ENCODE measurements at regions not wholly inside any gene's neighbourhood (a gene's known extent, or its start where the extent isn't known, plus 50 kb on each side); places are given as distances from the start of the nearest gene placed in this dataset.

DNA sequence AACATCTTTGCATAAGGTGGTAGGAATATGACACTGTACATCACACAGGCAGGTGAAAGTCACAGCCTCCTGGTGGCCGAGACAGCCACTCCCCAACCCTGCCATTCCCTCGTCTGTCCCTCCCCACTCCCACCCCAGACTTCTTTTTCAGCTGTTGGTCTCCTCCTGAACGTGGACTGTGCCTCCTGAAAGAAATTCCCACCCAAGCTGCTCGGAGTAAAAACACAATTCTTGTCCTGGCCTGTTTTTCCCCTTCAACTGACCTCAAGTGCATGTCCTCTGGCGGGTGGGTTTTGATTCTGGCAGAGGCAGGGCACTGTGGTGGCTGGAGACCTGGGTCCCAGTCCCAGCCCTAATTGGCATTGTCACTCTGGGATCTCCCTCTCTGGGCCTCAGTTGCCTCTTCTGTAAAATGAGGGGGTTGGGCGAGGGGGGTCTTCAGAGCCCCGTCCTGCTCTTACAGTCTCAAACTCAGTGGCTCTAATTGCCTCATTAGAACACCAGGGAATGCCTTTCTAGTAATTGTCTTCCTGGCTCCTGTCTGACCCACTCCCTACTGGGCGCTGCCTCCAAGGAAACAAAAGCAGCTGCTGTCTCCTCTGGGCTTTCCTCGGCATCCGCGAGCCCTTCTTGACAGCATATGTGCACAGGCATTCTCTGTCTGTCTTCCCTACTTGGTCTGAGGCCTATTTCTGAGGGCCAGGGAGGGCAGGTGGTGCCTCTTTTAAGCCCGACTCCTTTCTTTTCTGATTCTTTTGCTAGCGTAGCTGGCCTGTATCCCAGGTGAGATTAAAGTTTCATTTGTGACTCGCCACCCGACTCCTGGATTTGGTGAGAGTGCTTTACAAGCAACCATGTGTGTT is 186.6 kb upstream of the RMST start:
- no peaks in the 10 kb centered on the region for H4K20me1 ChIP-seq (ENCODE audit: insufficient read depth)
- TF ChIP-seq TAF1 (IDR thresholded peaks at IDR 0.05; ENCODE audit: low read depth), result peak; percentile 43
- TF ChIP-seq RAD21 (conservative IDR thresholded peaks at IDR 0.05), result no peak
- no peak for TF ChIP-seq EZH2 (IDR thresholded peaks at IDR 0.05; ENCODE audit: borderline replicate concordance, insufficient read depth, low read length, poor library complexity, severe bottlenecking)
- no peak for TF ChIP-seq POLR2AphosphoS5 (IDR thresholded peaks at IDR 0.05)
- TF ChIP-seq, protein P1, sequence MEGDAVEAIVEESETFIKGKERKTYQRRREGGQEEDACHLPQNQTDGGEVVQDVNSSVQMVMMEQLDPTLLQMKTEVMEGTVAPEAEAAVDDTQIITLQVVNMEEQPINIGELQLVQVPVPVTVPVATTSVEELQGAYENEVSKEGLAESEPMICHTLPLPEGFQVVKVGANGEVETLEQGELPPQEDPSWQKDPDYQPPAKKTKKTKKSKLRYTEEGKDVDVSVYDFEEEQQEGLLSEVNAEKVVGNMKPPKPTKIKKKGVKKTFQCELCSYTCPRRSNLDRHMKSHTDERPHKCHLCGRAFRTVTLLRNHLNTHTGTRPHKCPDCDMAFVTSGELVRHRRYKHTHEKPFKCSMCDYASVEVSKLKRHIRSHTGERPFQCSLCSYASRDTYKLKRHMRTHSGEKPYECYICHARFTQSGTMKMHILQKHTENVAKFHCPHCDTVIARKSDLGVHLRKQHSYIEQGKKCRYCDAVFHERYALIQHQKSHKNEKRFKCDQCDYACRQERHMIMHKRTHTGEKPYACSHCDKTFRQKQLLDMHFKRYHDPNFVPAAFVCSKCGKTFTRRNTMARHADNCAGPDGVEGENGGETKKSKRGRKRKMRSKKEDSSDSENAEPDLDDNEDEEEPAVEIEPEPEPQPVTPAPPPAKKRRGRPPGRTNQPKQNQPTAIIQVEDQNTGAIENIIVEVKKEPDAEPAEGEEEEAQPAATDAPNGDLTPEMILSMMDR (IDR thresholded peaks at IDR 0.05; ENCODE audit: poor library complexity, severe bottlenecking), result peak; percentile 38
- TF ChIP-seq SMC3 (conservative IDR thresholded peaks at IDR 0.05; ENCODE audit: poor library complexity), result no peak
- TF ChIP-seq MXI1 (conservative IDR thresholded peaks at IDR 0.05; ENCODE audit: poor library complexity, severe bottlenecking), result no peak
- TF ChIP-seq EP300 (conservative IDR thresholded peaks at IDR 0.05; ENCODE audit: poor library complexity, severe bottlenecking), result no peak
- TF ChIP-seq, protein P2, sequence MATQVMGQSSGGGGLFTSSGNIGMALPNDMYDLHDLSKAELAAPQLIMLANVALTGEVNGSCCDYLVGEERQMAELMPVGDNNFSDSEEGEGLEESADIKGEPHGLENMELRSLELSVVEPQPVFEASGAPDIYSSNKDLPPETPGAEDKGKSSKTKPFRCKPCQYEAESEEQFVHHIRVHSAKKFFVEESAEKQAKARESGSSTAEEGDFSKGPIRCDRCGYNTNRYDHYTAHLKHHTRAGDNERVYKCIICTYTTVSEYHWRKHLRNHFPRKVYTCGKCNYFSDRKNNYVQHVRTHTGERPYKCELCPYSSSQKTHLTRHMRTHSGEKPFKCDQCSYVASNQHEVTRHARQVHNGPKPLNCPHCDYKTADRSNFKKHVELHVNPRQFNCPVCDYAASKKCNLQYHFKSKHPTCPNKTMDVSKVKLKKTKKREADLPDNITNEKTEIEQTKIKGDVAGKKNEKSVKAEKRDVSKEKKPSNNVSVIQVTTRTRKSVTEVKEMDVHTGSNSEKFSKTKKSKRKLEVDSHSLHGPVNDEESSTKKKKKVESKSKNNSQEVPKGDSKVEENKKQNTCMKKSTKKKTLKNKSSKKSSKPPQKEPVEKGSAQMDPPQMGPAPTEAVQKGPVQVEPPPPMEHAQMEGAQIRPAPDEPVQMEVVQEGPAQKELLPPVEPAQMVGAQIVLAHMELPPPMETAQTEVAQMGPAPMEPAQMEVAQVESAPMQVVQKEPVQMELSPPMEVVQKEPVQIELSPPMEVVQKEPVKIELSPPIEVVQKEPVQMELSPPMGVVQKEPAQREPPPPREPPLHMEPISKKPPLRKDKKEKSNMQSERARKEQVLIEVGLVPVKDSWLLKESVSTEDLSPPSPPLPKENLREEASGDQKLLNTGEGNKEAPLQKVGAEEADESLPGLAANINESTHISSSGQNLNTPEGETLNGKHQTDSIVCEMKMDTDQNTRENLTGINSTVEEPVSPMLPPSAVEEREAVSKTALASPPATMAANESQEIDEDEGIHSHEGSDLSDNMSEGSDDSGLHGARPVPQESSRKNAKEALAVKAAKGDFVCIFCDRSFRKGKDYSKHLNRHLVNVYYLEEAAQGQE (IDR thresholded peaks at IDR 0.05; ENCODE audit: borderline replicate concordance), result peak; percentile 29
- no peaks in the 10 kb centered on the region for H3K9me2 ChIP-seq (ENCODE audit: insufficient read depth, low read length)
- peaks cover 16% of the 10 kb centered on the region for H3F3A ChIP-seq (ENCODE audit: insufficient read depth, low read length, poor library complexity, severe bottlenecking)
- peak overlapping the region; percentile 34 for H3K9ac ChIP-seq (ENCODE audit: low read length)
- no peaks in the 10 kb centered on the region for H3K36me3 ChIP-seq (ENCODE audit: insufficient read depth, low read length)
- H3K4me2 ChIP-seq (ENCODE audit: low read length), result no peak overlapping the region
- no peaks in the 10 kb centered on the region for H3K9me3 ChIP-seq (ENCODE audit: low read length)
- H3K27ac ChIP-seq (ENCODE audit: low read length), result peak overlapping the region; percentile 56
- peak overlapping the region; percentile 57 for H3K4me3 ChIP-seq (ENCODE audit: low read length)
- H3K27me3 ChIP-seq (ENCODE audit: insufficient read depth, low read depth, low read length), result no peaks in the 10 kb centered on the region
- no peaks in the 10 kb centered on the region for H3K79me2 ChIP-seq (replicated peaks; ENCODE audit: insufficient read depth, low read length)
- H2AFZ ChIP-seq (ENCODE audit: low read depth, low read length), result no peak overlapping the region

DNA sequence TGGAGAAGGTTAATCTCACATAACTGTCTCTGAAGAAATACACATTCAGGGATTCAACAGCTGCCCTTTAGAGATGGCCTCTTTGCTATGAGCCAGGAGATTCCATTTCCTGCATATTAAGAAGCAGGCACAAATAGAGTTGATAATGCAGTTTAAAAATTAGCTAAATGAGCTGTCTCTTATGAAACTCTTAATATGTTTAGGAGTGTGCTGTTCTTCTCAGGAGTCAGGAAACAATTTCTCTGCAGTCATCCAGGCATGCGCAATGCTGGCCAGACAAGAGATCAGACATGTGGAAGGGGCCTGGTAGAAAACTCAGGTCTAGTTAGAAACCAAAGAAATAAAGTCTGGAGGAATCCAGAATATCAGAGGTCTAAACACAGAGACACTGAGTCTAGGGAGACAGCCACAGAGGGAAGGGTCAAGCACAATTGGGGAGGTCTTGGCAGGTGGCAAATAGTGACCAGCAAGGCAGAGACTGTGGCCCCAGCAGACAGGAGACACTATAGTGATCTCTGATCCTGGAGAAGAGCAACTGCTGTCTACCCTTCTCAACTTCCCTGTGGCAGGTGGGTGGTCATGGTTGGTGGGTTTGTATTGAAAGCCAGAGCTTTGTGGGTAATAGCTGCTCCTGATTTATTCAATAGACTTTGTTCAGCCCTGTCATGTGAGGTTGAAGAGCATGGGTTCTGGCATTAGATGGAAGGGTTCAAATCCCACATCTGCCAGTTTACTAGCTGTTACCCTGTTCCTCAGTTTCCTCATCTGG is 185.8 kb upstream of the RMST start:
- Histone ChIP-seq H3F3A (ENCODE audit: insufficient read depth, low read length, poor library complexity, severe bottlenecking) (peaks cover 16% of the 10 kb centered on the region), H3K9me2 (ENCODE audit: insufficient read depth, low read length) (no peaks in the 10 kb centered on the region), H3K27me3 (ENCODE audit: insufficient read depth, low read depth, low read length) (no peaks in the 10 kb centered on the region), H3K9me3 (ENCODE audit: low read length) (no peaks in the 10 kb centered on the region), H4K20me1 (ENCODE audit: insufficient read depth) (no peaks in the 10 kb centered on the region), H3K36me3 (ENCODE audit: insufficient read depth, low read length) (no peaks in the 10 kb centered on the region), H3K79me2 (replicated peaks; ENCODE audit: insufficient read depth, low read length) (no peaks in the 10 kb centered on the region), H3K9ac (ENCODE audit: low read length) (peak overlapping the region; percentile 34), H2AFZ (ENCODE audit: low read depth, low read length) (no peak overlapping the region), H3K27ac (ENCODE audit: low read length) (peak overlapping the region; percentile 56), H3K4me3 (ENCODE audit: low read length) (no peak overlapping the region), H3K4me2 (ENCODE audit: low read length) (no peak overlapping the region)
- TF ChIP-seq, protein P1 (IDR thresholded peaks at IDR 0.05; ENCODE audit: poor library complexity, severe bottlenecking), result no peak
- TF ChIP-seq SMC3 (conservative IDR thresholded peaks at IDR 0.05; ENCODE audit: poor library complexity) (no peak), MXI1 (conservative IDR thresholded peaks at IDR 0.05; ENCODE audit: poor library complexity, severe bottlenecking) (no peak), TAF1 (IDR thresholded peaks at IDR 0.05; ENCODE audit: low read depth) (no peak), EP300 (conservative IDR thresholded peaks at IDR 0.05; ENCODE audit: poor library complexity, severe bottlenecking) (no peak), RAD21 (conservative IDR thresholded peaks at IDR 0.05) (no peak)

Data from neural cell (in vitro differentiated cells).